DND-41 (cell line): ENCODE measurements at regions not wholly inside any gene's neighbourhood (a gene's known extent, or its start where the extent isn't known, plus 50 kb on each side); places are given as distances from the start of the nearest gene placed in this dataset.

ENCODE experiments used
- ATAC-seq: fragments of 200-7000 bp; cut with Tn5 transposase; 3 replicates; pipeline ENCODE4 v1.9.1; 2021; ENCODE audit warnings: low read depth; ENCODE audit not compliant: insufficient read depth
- DNase-seq: peaks from one replicate; pipeline ENCODE4 v3.0.0-alpha.2; 2020
- H2AFZ ChIP-seq: 2 replicates; pipeline ENCODE4 v1.6.0; 2012; ENCODE audit warnings: low read depth, low read length
- H3K27ac ChIP-seq: 2 replicates; pipeline ENCODE4 v1.5.1; 2012; ENCODE audit warnings: low read length, inconsistent platforms
- H3K27me3 ChIP-seq: fragments of 200-600 bp; sonication (generic); 2 replicates; pipeline ENCODE4 v1.6.0; 2012; ENCODE audit warnings: low read length, mild to moderate bottlenecking, inconsistent platforms; ENCODE audit not compliant: insufficient read depth, poor library complexity
- H3K36me3 ChIP-seq: 2 replicates; pipeline ENCODE4 v1.5.1; 2012; ENCODE audit warnings: low read length, inconsistent platforms; ENCODE audit not compliant: insufficient read depth
- H3K4me1 ChIP-seq: 2 replicates; pipeline ENCODE4 v1.5.1; 2012; ENCODE audit warnings: mild to moderate bottlenecking, low read length; ENCODE audit not compliant: insufficient read depth
- H3K4me2 ChIP-seq: 2 replicates; pipeline ENCODE4 v1.6.0; 2012; ENCODE audit warnings: mild to moderate bottlenecking, moderate library complexity, low read length, inconsistent platforms; ENCODE audit not compliant: insufficient read depth
- H3K4me3 ChIP-seq, 2 experiments: fragments of 200-600 bp in 1 of 2; shearing (Covaris generic) in 1 of 2; 2 replicates each; pipeline ENCODE4 v1.5.1; 2012 to 2016; ENCODE audit warnings: inconsistent platforms in 2 of 2, low read length in 2 of 2, mild to moderate bottlenecking in 2 of 2, low read depth in 1 of 2, moderate library complexity in 1 of 2
- H3K79me2 ChIP-seq: 2 replicates; pipeline ENCODE4 v1.6.0; 2012; ENCODE audit warnings: low read length, inconsistent platforms; ENCODE audit not compliant: insufficient read depth
- H3K9ac ChIP-seq: 2 replicates; pipeline ENCODE4 v1.6.0; 2012; ENCODE audit warnings: low read depth, mild to moderate bottlenecking, inconsistent platforms, low read length, moderate library complexity
- H3K9me3 ChIP-seq: 2 replicates; pipeline ENCODE4 v1.5.1; 2012; ENCODE audit warnings: low read length, moderate library complexity, mild to moderate bottlenecking, inconsistent platforms; ENCODE audit not compliant: insufficient read depth, severe bottlenecking
- H4K20me1 ChIP-seq: 2 replicates; pipeline ENCODE4 v1.6.0; 2012; ENCODE audit warnings: low read length; ENCODE audit not compliant: insufficient read depth
- EZH2 ChIP-seq: IDR thresholded peaks from 3 replicates; pipeline ENCODE4 v1.6.1; 2012; ENCODE audit warnings: borderline replicate concordance, low read depth, mild to moderate bottlenecking, moderate library complexity, low read length, inconsistent platforms; ENCODE audit not compliant: severe bottlenecking
- TF ChIP-seq, protein P1 (sequence below): IDR thresholded peaks from 2 replicates; pipeline ENCODE4 v1.5.1; 2012; ENCODE audit warnings: borderline replicate concordance, low read length, moderate library complexity, mild to moderate bottlenecking; ENCODE audit not compliant: poor library complexity, severe bottlenecking; ENCODE audit errors: extremely low read depth

DNA sequence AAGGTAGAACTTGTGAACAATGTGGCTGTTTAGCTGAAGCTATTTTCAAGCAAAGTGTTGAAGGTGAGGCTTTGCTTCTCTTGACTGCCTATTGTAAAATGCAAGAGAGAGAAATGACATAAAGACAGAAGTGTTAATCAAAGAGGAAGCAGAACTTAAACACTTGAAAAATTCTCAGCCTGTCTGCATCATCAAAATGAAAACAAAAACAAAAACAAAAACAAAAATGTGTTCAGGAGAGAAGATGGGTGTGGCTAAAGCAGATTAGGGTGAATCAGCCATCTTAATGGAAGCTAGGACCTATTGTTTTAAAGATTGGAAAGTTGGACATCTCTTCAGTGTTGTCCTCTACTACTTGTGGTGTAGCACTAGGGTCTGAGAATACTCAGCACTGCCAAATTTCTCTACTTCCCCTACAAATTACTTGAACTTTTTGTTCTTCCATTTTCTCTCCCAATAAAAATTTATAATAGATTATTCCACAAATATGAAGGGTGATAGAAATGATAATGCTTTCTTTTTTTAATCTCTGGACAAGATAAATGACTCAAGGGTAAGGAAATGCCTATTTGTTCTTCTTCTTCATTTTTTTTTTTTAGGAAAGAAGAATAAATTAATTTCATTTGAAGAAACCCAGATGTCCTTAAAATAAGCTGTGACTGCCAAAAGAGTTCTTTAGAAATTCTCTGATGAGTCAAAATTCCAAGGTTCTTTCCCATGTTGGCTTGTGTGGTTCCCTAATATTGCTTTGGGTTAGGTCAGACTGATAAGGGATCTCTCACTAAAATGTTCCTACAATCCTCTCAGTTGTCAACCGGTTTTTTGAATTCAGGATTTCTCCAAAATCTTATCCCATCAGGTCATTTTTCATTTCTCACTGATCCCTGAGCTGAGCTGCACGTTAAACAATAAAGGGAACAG, 571.2 kb upstream of the ZEB2 start:
- H2AFZ ChIP-seq, result no peak overlapping the region
- H3K9me3 ChIP-seq, result peaks cover 5% of the 10 kb centered on the region
- H3K4me1 ChIP-seq, result peaks cover 1% of the 10 kb centered on the region; the same call in 1 of the 2 replicates
- H3K9ac ChIP-seq, result no peak overlapping the region
- TF ChIP-seq EZH2, result no peak
- TF ChIP-seq, protein P1, sequence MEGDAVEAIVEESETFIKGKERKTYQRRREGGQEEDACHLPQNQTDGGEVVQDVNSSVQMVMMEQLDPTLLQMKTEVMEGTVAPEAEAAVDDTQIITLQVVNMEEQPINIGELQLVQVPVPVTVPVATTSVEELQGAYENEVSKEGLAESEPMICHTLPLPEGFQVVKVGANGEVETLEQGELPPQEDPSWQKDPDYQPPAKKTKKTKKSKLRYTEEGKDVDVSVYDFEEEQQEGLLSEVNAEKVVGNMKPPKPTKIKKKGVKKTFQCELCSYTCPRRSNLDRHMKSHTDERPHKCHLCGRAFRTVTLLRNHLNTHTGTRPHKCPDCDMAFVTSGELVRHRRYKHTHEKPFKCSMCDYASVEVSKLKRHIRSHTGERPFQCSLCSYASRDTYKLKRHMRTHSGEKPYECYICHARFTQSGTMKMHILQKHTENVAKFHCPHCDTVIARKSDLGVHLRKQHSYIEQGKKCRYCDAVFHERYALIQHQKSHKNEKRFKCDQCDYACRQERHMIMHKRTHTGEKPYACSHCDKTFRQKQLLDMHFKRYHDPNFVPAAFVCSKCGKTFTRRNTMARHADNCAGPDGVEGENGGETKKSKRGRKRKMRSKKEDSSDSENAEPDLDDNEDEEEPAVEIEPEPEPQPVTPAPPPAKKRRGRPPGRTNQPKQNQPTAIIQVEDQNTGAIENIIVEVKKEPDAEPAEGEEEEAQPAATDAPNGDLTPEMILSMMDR, result no peak
- DNase-seq, result no peak
- H3K27me3 ChIP-seq, result no peaks in the 10 kb centered on the region
- H3K27ac ChIP-seq, result no peak overlapping the region
- H3K36me3 ChIP-seq, result no peaks in the 10 kb centered on the region
- H4K20me1 ChIP-seq, result no peaks in the 10 kb centered on the region
- no peaks in the 10 kb centered on the region for H3K79me2 ChIP-seq
- no peak overlapping the region for H3K4me2 ChIP-seq
- ATAC-seq, result no peak
- no peak overlapping the region for H3K4me3 ChIP-seq

DNA sequence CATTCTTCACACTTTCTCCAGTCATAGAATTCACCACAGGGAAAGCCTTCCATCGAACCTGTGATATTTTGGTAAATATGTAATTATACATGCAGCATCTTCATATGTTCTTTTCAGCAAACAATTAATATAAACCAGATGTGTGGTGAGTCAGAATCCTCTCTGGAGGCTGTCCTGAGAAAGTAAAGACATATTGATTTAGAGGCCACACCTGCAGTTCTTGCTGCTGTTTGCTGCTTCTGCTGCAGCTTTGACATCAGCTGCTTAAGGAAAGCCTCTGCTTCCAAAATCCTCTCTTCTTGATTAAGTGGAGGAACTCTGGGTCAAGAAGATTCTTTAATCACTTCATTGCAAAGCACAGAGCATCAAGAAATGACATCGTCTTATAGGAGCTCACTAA, 568.8 kb upstream of the ZEB2 start:
- peaks cover 5% of the 10 kb centered on the region for H3K9me3 ChIP-seq
- no peak overlapping the region for H2AFZ ChIP-seq
- H3K4me1 ChIP-seq, result no peaks in the 10 kb centered on the region
- no peak overlapping the region for H3K4me3 ChIP-seq
- no peak overlapping the region for H3K9ac ChIP-seq
- H4K20me1 ChIP-seq, result no peaks in the 10 kb centered on the region
- TF ChIP-seq, protein P1, result no peak
- TF ChIP-seq EZH2, result no peak
- no peaks in the 10 kb centered on the region for H3K36me3 ChIP-seq
- no peaks in the 10 kb centered on the region for H3K27me3 ChIP-seq
- H3K4me2 ChIP-seq, result no peak overlapping the region
- H3K27ac ChIP-seq, result no peak overlapping the region
- DNase-seq (no peak), ATAC-seq (no peak)
- no peaks in the 10 kb centered on the region for H3K79me2 ChIP-seq

DNA sequence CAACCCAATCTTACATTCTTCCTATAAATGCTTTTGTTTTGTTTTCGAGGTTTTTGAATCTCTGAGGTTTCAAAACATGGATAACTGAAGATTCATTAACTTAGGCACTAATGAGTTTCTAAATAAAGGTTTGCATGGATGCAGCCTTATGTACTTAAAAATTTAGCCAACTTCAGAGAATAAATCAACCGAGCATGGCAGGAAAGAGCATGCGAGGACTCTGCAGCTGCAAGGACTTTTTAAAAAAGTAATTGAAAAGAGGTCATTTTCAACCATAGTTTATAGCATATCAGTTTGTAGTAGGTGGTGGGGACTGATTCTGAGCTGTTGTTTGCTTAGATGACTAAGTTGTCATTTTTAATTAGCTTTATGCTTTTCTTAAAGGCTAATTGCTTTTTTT, 567.0 kb upstream of the ZEB2 start:
- no peak for DNase-seq
- Histone ChIP-seq H3K4me1 (no peaks in the 10 kb centered on the region), H3K27ac (no peak overlapping the region), H3K27me3 (no peaks in the 10 kb centered on the region), H2AFZ (no peak overlapping the region), H3K36me3 (no peaks in the 10 kb centered on the region), H3K9ac (no peak overlapping the region), H3K4me3 (no peak overlapping the region), H3K4me2 (no peak overlapping the region), H3K79me2 (no peaks in the 10 kb centered on the region), H3K9me3 (peaks cover 5% of the 10 kb centered on the region), H4K20me1 (no peaks in the 10 kb centered on the region)
- TF ChIP-seq, protein P1, result no peak
- no peak for TF ChIP-seq EZH2
- no peak for ATAC-seq
